HG02885 (cell line): ENCODE measurements at regions not wholly inside any gene's neighbourhood (a gene's known extent, or its start where the extent isn't known, plus 50 kb on each side); places are given as distances from the start of the nearest gene placed in this dataset.

ENCODE experiments used
- ATAC-seq: cut with Tn5 transposase; IDR thresholded peaks from one replicate; pipeline ENCODE4 v1.9.1; 2021; ENCODE audit warnings: mild to moderate bottlenecking; ENCODE audit not compliant: unreplicated experiment, poor library complexity

DNA sequence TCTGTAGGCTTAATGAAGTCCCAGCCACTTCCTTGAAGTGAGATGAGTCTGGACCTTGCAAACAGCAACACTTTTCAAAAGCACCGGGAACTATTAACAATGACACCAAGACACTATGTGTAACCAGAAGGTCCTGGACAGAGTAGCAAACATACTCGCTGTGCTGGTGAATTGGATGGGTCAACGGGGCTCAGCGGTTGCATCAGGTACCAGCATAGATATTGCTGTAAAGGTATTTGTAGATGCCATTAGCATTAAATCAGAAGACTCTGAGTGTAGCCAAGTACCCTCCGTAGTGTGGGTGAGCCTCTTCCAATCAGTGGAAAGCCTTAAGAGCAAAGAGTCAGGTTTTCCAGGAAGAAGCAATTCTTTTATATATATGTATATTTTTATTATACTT, 140.5 kb downstream of the IRX2 start:
- no peak for ATAC-seq

DNA sequence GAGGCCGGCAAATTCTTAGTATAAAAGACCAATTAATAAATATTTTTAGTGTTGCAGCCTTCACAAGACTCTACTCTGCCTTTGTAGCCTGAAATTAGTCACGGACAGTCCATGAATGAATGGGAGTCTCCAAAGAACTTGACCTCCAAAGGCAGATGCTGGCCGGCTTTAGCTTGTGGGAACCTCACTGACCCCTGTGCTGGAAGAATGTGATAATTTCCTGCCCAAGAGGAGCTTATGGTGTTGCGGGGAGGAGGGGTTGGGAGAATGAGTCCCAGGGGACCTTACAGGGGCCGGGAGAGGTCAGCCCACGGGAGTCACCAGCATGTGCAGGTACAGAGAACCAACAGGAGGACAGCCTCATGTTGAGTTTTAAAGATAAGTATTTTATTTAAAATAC, 143.1 kb downstream of the IRX2 start:
- ATAC-seq, result no peak

DNA sequence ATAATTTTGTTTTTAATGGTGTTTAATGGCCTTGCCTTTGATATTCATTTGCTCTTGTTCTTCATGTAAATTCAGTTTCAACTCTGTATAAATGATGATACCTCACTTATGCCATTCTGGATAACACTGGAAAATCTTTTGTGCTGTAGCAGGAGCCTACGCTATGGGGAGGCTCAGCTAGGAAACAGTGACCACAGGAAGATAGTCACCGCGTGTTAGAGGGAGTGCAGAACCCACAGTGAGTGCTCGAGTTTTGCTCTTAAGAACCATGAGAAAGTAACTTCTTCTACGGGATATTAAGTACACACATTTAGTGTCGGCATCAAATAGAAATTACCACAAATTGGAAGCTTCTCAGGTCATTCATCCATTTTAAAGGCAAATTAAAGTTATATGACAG, 143.9 kb downstream of the IRX2 start:
- no peak for ATAC-seq

DNA sequence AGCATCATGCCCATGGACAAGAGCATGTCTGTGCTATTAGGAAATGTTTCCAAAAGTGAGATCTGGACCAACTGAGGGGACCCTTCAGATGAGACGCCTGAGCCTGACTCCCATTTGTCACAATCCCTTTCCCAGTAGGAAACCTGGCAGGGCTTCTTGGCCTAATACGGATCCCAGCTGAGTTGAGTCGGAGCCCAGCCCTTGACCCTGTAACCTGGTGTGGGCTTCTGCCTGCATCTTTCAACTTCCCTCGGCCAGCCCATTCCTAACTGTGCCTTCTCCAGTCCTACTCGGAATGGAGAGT, 148.3 kb downstream of the IRX2 start:
- ATAC-seq, result no peak

DNA sequence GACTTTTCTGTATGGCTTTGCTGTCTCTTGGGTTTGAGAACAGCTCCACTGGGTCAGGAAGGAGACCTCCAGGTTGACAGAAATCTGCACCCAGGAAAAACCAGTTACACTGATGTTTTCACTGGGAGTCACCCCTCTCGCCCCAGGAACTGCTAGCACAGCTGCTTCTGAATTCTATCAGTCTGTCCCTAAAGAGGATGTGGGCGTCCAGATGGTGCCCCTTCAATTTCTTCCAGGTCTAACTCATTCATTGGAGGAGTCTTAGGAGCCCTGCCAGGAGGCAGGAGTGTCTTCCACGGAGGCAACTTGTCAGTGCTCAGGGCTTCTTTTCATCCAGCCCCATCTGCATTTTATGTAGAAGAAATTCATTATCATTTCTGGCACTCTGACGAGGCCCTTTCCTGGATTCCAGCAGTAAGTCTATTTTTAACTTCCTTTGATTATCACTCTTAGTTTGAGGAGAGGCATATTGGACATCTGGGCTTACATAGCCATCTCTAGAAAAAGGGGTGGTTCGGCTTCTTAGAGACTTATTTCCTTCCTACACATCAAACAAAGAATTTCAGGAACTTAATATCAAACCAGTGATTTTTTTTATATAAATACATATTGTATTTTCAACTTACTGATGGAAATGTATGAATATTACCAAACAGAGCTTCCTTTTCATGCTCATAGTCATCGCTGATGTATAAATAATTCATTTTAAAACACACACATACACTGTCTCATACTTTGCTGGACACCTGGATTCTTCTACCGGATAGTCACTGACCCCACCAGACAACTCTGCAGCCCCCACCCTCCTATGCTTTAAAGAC, 148.8 kb downstream of the IRX2 start:
- no peak for ATAC-seq

DNA sequence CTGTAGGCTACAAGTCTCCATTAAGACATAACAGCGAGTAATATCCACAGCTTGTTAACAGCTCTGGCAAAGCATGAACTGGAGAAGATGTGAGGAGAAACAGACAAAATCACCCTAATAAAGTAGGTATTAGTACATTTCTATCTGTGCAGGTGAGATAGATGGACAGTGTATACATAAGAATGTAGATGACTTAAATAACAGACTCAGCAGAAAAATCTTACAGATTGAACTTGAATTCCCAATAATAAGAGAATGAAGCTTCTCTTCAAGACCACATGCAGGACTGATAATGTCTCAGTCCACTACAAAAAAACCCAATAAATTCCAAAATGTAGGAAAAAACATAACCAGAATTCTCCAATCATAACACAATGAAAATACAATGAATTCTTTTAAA, 153.0 kb downstream of the IRX2 start:
- ATAC-seq, result no peak

DNA sequence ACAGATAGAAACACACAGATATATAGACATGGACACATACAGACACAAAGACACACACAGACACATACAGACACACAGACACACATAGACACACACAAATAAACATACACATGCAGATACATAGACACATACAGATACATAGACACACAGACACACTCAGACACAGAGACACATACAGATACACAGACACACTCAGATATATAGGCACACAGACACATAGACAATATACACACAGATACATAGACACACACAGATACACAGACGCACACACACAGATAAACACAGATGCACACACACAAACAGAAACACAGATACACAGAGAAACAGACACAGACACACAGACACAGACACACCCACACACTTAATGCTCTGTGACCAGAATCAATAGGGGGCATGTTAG, 156.8 kb downstream of the IRX2 start:
- ATAC-seq, result no peak

DNA sequence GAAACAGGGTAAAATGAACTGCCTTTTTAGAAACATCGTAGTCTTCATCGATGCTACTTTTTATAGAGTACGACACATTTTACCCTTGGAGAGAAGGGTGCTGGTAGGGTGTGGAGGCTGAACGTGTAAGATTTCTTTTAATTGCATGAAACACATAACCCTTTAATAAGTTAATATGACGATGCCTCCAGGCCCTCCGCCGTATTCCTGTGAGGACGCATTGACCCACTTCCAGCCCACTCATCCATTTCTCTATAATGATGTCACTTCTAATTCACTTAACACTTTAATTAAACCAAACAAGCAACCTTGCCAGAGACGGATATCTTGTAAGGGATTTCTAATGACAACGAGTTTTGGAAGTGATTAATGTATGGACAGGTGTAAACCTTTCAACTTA, 158.7 kb downstream of the IRX2 start:
- no peak for ATAC-seq

DNA sequence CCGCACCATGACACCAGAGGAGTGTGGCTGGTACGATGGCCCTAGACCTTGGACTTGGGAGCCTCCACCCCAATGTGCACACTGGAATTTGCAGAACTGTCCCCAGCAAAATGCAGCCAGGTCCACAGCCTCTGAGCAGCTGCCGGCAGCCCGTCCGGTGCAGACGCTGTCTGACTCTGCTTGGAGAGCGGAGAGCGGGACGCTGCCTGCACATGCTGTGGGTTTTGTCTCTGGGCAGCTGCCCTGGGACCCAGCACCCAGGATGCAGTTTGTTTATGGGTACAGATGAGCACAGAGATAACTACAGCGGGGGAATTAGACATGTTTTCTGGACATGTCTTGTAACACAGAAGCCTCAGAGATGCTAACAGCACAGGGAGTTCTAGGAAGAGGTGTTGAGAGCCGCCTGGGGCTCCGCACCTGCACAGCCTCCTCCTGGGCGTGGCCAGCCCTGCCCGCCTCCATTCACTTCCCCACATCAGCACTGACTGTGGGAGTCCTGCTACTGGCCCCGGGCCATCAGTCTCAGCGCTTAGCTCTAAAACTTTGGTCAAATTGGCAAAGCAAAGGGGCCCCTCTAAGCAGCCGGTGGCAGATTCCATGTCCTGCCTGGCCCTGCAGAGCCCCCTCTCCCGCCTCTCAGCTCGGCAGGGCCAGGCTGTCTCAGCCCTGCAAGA, 159.6 kb downstream of the IRX2 start:
- no peak for ATAC-seq

DNA sequence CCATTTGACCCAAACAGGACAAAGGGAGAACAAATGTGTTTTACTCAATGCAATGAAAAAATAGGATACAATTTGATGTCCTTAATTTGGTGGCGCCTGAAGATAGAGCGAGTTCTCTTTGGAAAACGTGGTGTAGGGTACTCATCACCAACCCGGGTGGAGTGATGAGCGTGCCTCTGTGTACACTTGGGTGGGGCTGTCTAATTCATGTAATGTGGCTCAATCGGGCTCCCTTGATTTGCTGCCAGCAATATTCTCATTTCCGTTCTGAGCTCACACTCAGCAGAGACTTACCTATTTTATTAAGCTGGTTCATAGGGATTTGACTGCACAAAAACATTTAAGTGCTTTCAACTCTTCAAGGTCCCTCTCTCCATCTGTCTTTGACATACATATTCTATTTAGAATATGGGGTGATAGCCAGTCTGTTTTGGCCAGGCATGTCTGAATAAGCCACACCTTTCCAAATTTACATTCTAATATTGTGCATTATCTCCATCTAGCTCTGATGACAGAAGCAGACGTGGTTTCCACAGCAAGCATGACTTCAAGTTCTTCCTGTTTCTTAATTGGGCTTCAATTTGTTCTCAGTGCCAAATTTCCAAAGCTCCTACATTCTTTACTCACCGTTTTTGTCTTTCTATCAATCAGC, 162.5 kb downstream of the IRX2 start:
- ATAC-seq, result no peak

DNA sequence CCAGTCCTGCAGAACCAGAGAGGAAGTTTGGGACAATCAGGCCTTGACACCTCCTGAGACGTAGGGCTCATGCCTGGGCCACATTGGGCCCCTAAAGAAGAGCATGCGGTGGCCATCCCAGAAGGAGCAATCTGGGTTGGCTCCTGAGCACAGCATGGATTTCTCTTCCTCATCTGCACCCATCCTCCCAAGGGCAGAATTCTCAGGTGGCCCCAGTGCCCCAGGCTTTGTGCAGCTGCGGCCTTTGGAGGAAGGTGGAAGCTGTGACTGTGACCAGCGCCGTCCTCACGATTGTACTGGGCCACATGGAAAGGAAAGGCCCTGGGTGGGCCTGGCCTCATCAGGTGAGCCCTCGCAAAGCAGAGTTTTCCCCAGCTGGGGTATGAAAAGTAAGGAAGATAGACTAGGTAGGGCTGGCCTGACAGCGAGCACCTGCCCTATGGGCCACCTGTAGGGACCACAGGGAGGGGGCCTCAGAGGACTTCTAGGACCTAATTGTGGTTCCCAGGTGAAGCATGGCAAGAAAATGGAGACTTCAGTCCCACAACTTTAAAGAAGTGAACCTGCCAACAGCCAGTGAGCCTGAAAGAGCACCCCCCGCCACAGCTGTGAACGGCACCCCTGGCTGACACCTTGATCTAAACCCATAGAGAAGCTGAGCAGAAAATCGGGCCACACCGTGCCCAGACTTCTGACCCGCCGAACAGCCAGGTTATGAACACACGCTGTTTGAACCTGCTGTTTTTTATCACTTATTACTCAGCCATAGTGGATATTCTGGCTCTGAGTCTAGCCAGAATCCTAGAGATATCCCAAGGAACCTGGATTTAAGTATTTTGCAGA, 164.1 kb downstream of the IRX2 start:
- no peak for ATAC-seq

DNA sequence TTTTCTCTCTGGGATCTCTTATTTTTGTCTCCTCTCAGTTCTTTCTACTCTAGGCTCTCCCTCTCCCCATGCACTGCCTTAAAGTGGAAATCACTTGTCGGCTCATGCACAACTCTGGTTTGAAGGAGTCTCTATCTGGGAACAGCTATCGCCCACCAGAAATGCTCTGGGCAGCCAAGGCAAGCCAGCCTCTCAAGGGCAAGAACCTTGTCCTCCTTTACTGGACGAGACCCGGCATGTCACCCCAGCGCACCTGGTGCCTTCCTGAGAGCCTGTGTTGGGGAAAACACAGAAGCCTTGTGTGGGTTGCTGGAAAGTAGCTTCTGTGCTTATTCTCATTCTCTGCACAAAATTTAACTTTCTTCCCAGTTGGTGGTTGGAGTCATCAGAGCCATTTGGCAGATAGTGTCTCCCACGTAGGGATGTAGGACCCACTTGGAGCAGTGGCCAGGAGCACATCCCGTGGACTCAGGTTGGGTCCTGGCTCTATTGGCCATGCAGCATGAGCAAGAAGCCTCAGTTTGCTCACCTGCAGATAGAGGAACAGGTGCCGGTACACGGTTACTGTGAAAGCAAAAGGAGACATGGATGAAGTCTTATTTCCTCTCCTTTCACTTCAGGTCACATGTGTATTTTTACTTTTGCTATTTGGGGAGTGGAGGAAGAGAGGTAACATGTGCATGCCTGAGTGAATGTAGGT, 165.3 kb downstream of the IRX2 start:
- ATAC-seq, result no peak

DNA sequence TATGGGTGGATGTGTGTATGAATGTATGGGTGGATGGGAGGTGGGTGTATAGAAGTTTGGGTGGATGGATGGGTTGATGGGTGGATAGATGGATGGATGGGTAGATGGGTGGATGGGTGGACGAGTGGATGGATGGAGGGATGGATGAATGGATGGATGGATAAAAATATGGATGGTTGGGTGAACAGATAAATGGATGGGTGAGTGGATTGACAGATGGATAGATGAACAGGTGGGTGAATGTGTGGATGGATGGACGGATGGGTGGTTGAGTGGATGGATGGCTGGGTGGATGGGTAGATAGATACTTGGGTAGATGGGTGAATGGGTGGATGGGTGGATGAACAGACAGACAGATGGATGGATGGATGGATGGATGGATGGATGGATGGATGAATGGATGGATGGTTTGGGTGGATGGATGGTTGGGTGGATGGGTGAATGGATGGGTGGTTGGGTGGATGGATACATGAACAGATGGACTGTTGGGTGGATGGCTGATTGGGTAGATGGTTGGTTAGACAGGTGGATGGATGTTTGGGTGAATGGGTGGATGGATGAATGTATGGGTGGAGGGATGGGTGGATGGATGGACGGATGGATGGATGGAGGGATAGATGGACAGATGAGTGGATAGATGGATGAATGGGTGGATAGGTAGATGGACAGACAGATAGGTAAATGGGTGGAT, 166.8 kb downstream of the IRX2 start:
- no peak for ATAC-seq

DNA sequence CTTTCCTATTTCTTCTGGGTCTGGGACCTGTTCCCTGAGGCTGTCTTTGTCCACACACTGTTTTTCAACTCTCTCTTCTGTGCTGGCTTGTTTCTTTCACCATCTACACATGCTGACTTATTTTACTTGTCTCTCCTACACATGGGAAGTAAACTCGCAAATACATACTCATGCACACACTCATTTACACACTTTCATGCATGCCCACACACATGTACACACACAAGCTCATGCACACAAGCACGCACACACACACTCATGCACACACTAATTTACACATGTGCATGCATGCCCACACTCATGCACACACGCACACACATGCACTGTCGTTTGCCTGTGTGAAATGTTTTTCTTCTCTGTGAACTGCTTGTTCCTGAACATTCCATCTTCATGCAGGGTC, 169.0 kb downstream of the IRX2 start:
- no peak for ATAC-seq

DNA sequence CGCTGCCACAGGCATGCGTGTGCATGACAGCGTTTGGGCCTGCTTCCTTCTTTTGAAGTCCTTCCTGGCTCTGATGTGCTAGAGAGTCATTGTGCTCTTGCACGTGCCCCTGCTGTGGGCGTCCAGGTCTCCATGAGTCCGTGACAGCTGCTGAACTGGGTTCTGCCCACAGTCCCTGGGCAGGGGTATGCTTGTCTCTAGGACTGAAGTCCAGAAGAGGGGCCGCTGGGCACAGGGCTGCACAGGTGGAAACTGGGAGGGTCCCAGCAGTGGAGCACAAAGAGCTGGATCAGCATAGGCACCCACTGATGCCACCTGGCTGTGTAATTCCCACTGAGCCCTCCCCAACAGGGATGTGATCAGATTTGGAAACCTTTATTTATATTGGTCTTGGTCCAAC, 169.4 kb downstream of the IRX2 start:
- ATAC-seq, result no peak

DNA sequence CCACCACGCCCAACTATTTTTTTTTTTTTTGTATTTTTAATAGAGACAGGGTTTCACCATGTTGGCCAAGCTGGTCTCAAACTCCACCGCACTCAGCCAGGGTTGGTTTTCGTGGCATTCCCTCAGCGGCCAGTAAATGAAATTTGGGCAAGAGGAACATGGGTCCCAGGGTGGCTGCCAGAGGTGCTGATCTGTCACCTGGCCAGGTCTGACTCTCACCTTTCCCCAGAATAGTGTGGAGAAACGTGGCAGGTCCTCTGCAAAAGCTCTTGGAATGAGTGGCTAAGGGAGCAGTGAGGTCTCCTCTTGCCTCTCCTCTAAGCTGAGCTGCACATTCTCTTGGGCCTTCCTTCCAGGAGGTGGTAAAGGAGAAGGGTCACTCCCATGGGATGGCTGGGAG, 170.1 kb downstream of the IRX2 start:
- ATAC-seq, result no peak

DNA sequence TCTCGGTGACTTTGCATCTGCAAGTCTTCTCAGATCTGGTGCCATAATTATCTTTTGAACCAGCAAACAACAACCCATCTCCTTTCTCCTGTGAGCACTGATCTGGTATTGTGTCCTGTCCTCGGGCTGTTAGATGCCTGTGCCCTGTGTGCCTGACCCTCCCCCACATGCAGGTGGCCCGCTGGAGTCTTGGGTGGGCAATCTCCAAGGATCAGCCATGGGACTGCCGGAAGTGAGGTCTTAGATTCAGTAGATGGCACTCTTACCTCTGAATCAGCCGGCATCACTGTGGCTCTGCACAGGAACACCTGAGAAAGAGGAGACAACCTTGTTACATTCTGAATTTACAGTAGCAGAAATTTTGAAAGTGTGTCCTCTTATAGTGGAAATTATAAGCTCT, 172.4 kb downstream of the IRX2 start:
- no peak for ATAC-seq

DNA sequence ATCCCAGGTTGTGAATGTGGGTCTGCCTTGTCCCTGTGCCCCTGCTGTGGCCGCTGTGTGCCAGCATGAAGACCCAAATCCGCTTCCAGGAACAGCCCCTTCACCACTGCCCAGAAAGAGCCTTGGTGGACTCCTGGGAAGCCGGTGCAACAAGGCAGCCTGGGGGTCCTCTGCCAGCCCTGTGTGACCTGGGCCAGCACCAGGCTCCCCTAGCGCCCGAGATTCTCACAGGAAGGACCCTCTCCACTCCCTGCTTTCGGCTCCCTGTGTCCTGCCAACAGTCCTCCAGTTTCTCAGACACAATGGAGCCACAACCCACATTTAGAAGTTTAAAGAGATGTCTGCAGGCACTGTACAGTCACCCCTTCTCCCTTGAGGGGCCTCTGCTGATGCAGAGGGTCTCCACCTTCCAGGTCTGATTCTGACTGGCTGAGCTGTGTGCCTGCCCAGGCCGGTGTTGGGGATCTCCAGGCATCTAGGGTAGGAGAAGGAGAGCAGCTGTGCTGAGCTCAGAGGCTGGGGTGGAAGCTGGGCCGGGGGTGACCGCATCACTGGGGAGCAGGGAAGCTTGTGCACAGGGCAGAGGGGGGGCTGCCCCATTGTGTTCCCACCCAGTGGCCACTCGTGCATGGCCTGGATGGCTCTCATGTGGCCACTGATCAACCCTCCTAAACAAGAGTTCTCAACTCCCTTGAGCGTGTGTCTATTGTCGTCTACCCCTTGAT, 174.0 kb downstream of the IRX2 start:
- no peak for ATAC-seq

DNA sequence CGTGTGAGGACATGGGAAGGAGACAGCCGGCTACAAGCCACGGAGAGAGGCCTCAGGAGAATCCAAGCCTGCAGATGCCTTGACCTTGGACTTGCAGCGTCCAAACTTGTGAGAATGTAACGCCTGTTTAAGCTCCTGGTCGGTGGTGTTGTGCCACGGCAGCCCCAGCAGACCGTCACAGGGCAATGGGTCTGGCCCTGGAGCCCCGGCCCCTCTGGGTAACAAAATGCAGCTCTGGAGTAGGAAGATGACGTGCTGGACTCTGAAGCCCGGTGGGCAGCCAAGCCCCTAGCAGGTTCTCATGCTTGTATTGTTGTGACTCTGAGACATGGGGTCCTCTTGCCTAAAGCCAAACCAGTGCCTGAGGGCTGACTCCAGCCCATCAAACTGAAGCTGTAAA, 174.7 kb downstream of the IRX2 start:
- ATAC-seq, result no peak
